K562 (cell line): ENCODE measurements at regions not wholly inside any gene's neighbourhood (a gene's known extent, or its start where the extent isn't known, plus 50 kb on each side); places are given as distances from the start of the nearest gene placed in this dataset.

Experiments used
- CUX1 ChIP-seq: fragments of 200-800 bp; sonication (Bioruptor generic); IDR thresholded peaks from 2 replicates; pipeline ENCODE4 v1.6.1; 2016; ENCODE audit warnings: missing genetic modification characterization, missing compliant biosample characterization
- ILK ChIP-seq: fragments of 450-650 bp; IDR thresholded peaks from 2 replicates; pipeline ENCODE4 v1.6.1; 2016; ENCODE audit warnings: missing genetic modification characterization, low read depth, mild to moderate bottlenecking, missing compliant biosample characterization, moderate library complexity, borderline replicate concordance
- MGA ChIP-seq: fragments of 450-650 bp; IDR thresholded peaks from 2 replicates; pipeline ENCODE4 v1.6.1; 2016; ENCODE audit warnings: mild to moderate bottlenecking, moderate library complexity
- RHOXF2B ChIP-seq: fragments of 250-450 bp; sonication (Bioruptor Pico); conservative IDR thresholded peaks from 2 replicates; pipeline ENCODE4 v1.5.1; 2021

- TF ChIP-seq CUX1 (CRISPR knock-in tag) (no peak), MGA (no peak), ILK (no peak), RHOXF2B (no peak)
Observed at GRCh38 chr4:188956566-188956965, 817.3 kb downstream of the TRIML1 start (continued).
